ENCODE measurements at regions not wholly inside any gene's neighbourhood (a gene's known extent, or its start where the extent isn't known, plus 50 kb on each side); places are given as distances from the start of the nearest gene placed in this dataset.
"Not testable (repeated sequence)": the region's sequence is repeated elsewhere in the genome, so short reads cannot be mapped to it uniquely, and the experiment has no call there.

DNA sequence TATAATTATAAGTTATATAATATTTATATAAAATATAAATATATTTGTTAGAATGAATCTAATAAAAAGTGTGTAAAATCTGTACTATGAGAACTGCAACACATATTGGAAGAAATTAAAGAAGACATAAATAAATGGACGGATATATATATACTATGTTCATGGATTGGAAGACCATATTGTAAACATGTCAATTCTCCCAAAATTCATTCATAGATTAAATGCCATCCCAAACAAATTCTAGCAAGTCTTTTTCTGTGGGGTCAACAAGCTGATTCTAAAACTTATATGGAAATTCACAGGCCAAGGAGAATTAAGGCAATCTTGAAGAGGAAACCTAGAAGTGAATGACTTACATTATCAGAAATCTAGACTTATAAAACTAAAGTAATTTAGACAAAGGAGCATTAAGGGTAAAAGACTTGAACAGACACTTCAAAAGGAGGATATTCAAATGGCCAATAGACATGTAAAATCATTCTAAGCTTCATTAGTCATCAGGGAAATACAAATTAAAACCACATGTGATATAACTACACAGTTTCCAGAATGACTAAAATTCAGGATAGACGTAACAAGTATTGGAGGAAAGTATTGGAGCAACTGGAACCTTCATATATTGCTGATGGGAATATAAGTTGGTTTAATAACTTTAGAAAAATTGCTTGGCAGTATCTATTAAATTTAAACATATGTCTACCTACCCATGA lies 225.9 kb downstream of the EMX2 start:
- Histone ChIP-seq H3K4me3 (ENCODE audit: low read length) (no peak overlapping the region), H3K27ac (ENCODE audit: low read length) (no peak overlapping the region), H3K4me1 (ENCODE audit: control insufficient read depth, insufficient read depth, low read length) (no peaks in the 10 kb centered on the region), H3K36me3 (ENCODE audit: control insufficient read depth, insufficient read depth, low read length) (no peaks in the 10 kb centered on the region), H3K27me3 (ENCODE audit: control insufficient read depth, insufficient read depth, low read length) (no peaks in the 10 kb centered on the region), H3K9me3 (ENCODE audit: control insufficient read depth, insufficient read depth, low read length) (no peaks in the 10 kb centered on the region)
- WGBS (ENCODE audit: insufficient coverage), result no CpG with 5 or more reads among the region's 2 CpGs
- intact Hi-C loops (cut with micrococcal nuclease), result no loop called here
- Mint-ChIP-seq H3K9me3 (no peaks in the 10 kb centered on the region), H3K4me3 (no peak overlapping the region), H3K36me3 (no peaks in the 10 kb centered on the region), H3K27me3 (ENCODE audit: low read depth in 2 of 2) (peaks cover 8 to 16% of the 10 kb centered on the region in 2 donors), H3K4me1 (no peaks in the 10 kb centered on the region), H3K27ac (no peak overlapping the region)
- no peak for DNase-seq
- ATAC-seq, result no peak
- TF ChIP-seq CTCF (IDR thresholded peaks at IDR 0.05), result no peak

GRCh38 chr10:117775526-117775925 lies 233.0 kb downstream of the EMX2 start:
- TF ChIP-seq CTCF (IDR thresholded peaks at IDR 0.05), result no peak
- no peaks in the 10 kb centered on the region for H3K36me3 ChIP-seq (ENCODE audit: control insufficient read depth, insufficient read depth, low read length)
- H3K4me1 ChIP-seq (ENCODE audit: control insufficient read depth, insufficient read depth, low read length), result no peaks in the 10 kb centered on the region
- no peak overlapping the region for H3K4me3 ChIP-seq (ENCODE audit: low read length)
- H3K4me1 Mint-ChIP-seq, result no peaks in the 10 kb centered on the region
- WGBS (ENCODE audit: insufficient coverage), result 94% methylated on average over 3 of the region's 3 CpGs
- H3K4me3 Mint-ChIP-seq, result no peak overlapping the region
- peaks cover 9 to 11% of the 10 kb centered on the region in 2 donors for H3K27me3 Mint-ChIP-seq (ENCODE audit: low read depth in 2 of 2)
- H3K9me3 ChIP-seq (ENCODE audit: control insufficient read depth, insufficient read depth, low read length), result no peaks in the 10 kb centered on the region
- intact Hi-C loops (cut with micrococcal nuclease), result no loop called here
- H3K27ac ChIP-seq (ENCODE audit: low read length), result no peak overlapping the region
- no peak overlapping the region for H3K27ac Mint-ChIP-seq
- no peak for ATAC-seq
- no peaks in the 10 kb centered on the region for H3K36me3 Mint-ChIP-seq
- H3K27me3 ChIP-seq (ENCODE audit: control insufficient read depth, insufficient read depth, low read length), result no peaks in the 10 kb centered on the region
- H3K9me3 Mint-ChIP-seq, result peaks cover 2% of the 10 kb centered on the region in 2 donors
- DNase-seq, result no peak

GRCh38 chr10:117777222-117777621 lies 234.7 kb downstream of the EMX2 start:
- H3K36me3 ChIP-seq (ENCODE audit: control insufficient read depth, insufficient read depth, low read length); H3K9me3 Mint-ChIP-seq; DNase-seq; intact Hi-C loops (cut with micrococcal nuclease); H3K27ac ChIP-seq (ENCODE audit: low read length); H3K36me3 Mint-ChIP-seq; ATAC-seq; H3K9me3 ChIP-seq (ENCODE audit: control insufficient read depth, insufficient read depth, low read length); H3K4me1 Mint-ChIP-seq; H3K27ac Mint-ChIP-seq; H3K4me1 ChIP-seq (ENCODE audit: control insufficient read depth, insufficient read depth, low read length); H3K4me3 Mint-ChIP-seq; H3K4me3 ChIP-seq (ENCODE audit: low read length); H3K27me3 ChIP-seq (ENCODE audit: control insufficient read depth, insufficient read depth, low read length): not testable (repeated sequence)
- H3K27me3 Mint-ChIP-seq (ENCODE audit: low read depth in 2 of 2), result peaks cover 0 to 11% of the 10 kb centered on the region in 2 donors
- 98% methylated on average over 3 of the region's 5 CpGs for WGBS (ENCODE audit: insufficient coverage)

- no peak overlapping the region for H3K27ac ChIP-seq (ENCODE audit: low read length)
- intact Hi-C loops (cut with micrococcal nuclease), result no loop called here
- WGBS (ENCODE audit: insufficient coverage), result 63% methylated on average over 3 of the region's 3 CpGs
- no peaks in the 10 kb centered on the region for H3K4me1 Mint-ChIP-seq
- DNase-seq (no peak), ATAC-seq (no peak)
- peaks cover 0 to 13% of the 10 kb centered on the region in 2 donors for H3K27me3 Mint-ChIP-seq (ENCODE audit: low read depth in 2 of 2)
- H3K9me3 Mint-ChIP-seq, result peaks cover 4% of the 10 kb centered on the region in 2 donors
- no peak overlapping the region for H3K27ac Mint-ChIP-seq
- no peaks in the 10 kb centered on the region for H3K36me3 Mint-ChIP-seq
- no peak overlapping the region for H3K4me3 ChIP-seq (ENCODE audit: low read length)
- no peaks in the 10 kb centered on the region for H3K36me3 ChIP-seq (ENCODE audit: control insufficient read depth, insufficient read depth, low read length)
- H3K9me3 ChIP-seq (ENCODE audit: control insufficient read depth, insufficient read depth, low read length), result no peaks in the 10 kb centered on the region
- H3K27me3 ChIP-seq (ENCODE audit: control insufficient read depth, insufficient read depth, low read length), result no peaks in the 10 kb centered on the region
- H3K4me3 Mint-ChIP-seq, result no peak overlapping the region
- no peak for TF ChIP-seq CTCF (IDR thresholded peaks at IDR 0.05)
- H3K4me1 ChIP-seq (ENCODE audit: control insufficient read depth, insufficient read depth, low read length), result no peaks in the 10 kb centered on the region
These were observed 235.7 kb downstream of the EMX2 start for GRCh38 chr10:117778241-117778640.

Measured in natural killer cell (primary cell).